AG04449 (cell line): ENCODE measurements at regions not wholly inside any gene's neighbourhood (a gene's known extent, or its start where the extent isn't known, plus 50 kb on each side); places are given as distances from the start of the nearest gene placed in this dataset.

Experiments used
- CTCF ChIA-PET: fragments of 350-600 bp; formaldehyde crosslinking; extraction: SDS; loops from one replicate; lab custom pipeline; 2021; ENCODE audit warnings: antibody characterized with exemption; lab: Yijun Ruan, JAX
- POLR2A ChIA-PET: fragments of 400-600, 350-600 bp; formaldehyde crosslinking; extraction: SDS; loops from one replicate; lab custom pipeline; 2020; ENCODE audit warnings: antibody characterized with exemption, inconsistent platforms; lab: Yijun Ruan, JAX
- DNase-seq: peaks from one replicate; pipeline ENCODE4 v3.0.0-alpha.2; 2010; ENCODE audit warnings: low read depth, low spot score
- H3K4me3 ChIP-seq: 2 replicates; pipeline ENCODE4 v1.5.1; 2011; ENCODE audit warnings: low read depth, mild to moderate bottlenecking, control low read depth, low read length
- TF ChIP-seq, protein P1 (sequence below): IDR thresholded peaks from one replicate; pipeline ENCODE4 v1.5.1; 2011; ENCODE audit warnings: mild to moderate bottlenecking, moderate library complexity, low read length, control low read depth, inconsistent platforms; ENCODE audit not compliant: insufficient read depth; ENCODE audit errors: missing control alignments

DNA sequence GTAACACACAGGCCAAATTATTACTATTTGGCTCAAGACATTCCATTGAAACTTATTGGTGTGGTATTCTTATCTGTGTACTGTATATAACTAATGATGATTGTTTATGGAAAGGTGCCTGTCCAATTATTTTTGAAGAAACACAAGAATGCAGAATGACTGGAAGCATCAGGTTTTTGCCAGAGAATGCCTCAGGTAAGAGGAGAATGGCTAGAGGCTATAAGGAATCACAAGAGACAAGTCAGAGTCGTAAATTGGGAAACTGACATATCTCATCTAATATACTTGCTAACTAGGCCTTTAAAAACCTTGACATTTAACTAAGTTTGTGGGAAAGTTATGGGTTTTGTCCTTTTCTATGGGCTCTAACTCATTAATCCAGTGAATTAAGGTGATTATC, 69.3 kb upstream of the TTC29 start:
- H3K4me3 ChIP-seq: no peak overlapping the region
- ChIA-PET POLR2A (no interaction called here), CTCF (interaction anchor here (10.5 kb wide), 1 partner anchor 85 kb away, joined by 341 read pairs; no protein-coding TSS in a partner anchor)
- TF ChIP-seq, protein P1, sequence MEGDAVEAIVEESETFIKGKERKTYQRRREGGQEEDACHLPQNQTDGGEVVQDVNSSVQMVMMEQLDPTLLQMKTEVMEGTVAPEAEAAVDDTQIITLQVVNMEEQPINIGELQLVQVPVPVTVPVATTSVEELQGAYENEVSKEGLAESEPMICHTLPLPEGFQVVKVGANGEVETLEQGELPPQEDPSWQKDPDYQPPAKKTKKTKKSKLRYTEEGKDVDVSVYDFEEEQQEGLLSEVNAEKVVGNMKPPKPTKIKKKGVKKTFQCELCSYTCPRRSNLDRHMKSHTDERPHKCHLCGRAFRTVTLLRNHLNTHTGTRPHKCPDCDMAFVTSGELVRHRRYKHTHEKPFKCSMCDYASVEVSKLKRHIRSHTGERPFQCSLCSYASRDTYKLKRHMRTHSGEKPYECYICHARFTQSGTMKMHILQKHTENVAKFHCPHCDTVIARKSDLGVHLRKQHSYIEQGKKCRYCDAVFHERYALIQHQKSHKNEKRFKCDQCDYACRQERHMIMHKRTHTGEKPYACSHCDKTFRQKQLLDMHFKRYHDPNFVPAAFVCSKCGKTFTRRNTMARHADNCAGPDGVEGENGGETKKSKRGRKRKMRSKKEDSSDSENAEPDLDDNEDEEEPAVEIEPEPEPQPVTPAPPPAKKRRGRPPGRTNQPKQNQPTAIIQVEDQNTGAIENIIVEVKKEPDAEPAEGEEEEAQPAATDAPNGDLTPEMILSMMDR: no peak
- DNase-seq: no peak

DNA sequence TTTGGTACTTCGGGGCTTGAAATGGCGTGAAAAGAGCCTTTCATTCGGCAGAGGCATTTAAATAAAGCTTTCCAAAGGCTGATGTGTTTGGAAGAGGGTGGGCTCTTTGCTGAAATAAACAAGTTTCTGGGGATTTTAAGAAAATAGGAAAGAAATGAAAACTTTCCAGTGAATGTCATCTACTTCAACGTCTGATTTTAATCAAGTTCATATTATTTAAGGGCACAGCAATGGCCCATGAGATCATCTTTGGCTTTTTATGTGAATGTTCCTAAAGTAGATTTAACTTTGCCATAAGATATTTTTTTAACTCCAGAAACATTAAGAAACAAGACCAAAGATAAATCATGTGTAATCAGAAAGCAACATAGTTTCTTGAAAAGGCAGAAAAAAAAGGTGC, 69.8 kb upstream of the TTC29 start:
- ChIA-PET CTCF (interaction anchor here (10.5 kb wide), 1 partner anchor 84 kb away, joined by 341 read pairs; no protein-coding TSS in a partner anchor), POLR2A (no interaction called here)
- TF ChIP-seq, protein P1: no peak
- no peak overlapping the region for H3K4me3 ChIP-seq
- no peak for DNase-seq

DNA sequence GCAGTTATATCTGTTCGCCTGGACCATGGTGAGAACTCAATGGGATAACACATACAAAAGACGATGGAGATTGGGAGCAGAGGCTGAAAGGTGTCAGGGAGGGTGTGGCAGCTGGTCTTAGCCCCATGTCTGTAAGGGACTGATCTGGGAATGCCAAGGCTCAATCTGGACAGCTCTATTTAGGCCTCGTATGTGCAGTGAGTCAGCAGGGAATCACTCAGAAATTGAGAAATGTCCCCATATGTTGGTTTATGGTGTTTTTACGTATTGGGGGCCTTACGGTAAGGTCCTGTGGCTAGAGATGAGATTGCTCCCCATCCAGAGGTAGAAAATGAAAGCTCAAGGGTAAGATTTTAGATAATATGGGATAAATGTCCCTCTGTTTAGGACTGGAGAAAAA, 71.4 kb upstream of the TTC29 start:
- no peak for DNase-seq

DNA sequence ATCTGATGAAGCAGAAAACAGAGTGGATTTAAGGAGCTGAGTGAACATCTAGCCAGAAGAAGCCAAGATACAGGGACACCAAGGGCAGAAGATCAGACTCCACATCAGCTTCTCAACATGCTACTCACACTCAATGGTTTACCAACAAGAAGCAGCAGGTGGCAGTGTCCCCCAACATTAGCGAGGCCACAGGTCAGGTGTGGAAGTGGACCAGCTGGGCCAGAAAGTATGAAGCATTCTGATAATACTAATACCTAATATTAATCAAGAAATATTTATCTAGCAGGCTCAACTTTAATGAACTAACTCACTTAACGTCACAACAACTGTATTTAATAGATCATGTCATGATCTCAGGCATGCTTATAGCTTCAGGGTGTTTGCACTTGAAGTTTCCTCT, 73.4 kb upstream of the TTC29 start:
- TF ChIP-seq, protein P1: peak; percentile 71
- H3K4me3 ChIP-seq: no peak overlapping the region
- ChIA-PET POLR2A (no interaction called here), CTCF (interaction anchor here (0.6 to 10.5 kb wide), 32 partner anchors 8 to 848 kb away, joined by 3 to 341 read pairs (median 4); partner anchors contain the start of gene TMEM184C)
- DNase-seq: no peak

More for the DNA sequence above, 71.4 kb upstream of the TTC29 start:
- TF ChIP-seq, protein P1: no peak
- POLR2A ChIA-PET: no interaction called here
- CTCF ChIA-PET: interaction anchor here (0.7 to 10.5 kb wide), 6 partner anchors 8 to 83 kb away, joined by 3 to 341 read pairs (median 4); no protein-coding TSS in a partner anchor
- no peak overlapping the region for H3K4me3 ChIP-seq

DNA sequence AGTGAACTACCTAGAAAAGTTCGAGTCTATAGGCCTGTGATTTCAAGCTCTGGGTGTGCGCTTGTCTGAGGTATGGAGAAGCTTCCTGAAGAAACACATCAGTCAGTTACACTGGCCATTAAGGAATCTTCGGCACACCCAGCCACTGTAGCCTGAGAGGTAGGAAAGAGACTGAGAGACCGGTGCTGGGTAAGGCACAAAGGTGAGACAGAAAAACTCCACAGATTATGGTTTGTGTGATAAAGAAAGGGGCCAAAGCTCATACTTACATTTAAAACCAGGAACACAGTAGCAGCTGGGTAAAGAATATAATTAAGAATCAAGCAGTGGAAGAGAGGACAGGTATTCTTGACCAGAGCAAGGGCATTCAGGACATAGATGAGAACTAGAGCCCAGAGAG, 74.8 kb upstream of the TTC29 start:
- TF ChIP-seq, protein P1: no peak
- no peak overlapping the region for H3K4me3 ChIP-seq
- DNase-seq: no peak
- CTCF ChIA-PET: interaction anchor here (0.7 to 10.5 kb wide), 5 partner anchors 9 to 569 kb away, joined by 3 to 341 read pairs (median 12); no protein-coding TSS in a partner anchor
- POLR2A ChIA-PET: interaction anchor here (0.6 kb wide), 1 partner anchor 810 kb away, joined by 3 read pairs; no protein-coding TSS in a partner anchor

DNA sequence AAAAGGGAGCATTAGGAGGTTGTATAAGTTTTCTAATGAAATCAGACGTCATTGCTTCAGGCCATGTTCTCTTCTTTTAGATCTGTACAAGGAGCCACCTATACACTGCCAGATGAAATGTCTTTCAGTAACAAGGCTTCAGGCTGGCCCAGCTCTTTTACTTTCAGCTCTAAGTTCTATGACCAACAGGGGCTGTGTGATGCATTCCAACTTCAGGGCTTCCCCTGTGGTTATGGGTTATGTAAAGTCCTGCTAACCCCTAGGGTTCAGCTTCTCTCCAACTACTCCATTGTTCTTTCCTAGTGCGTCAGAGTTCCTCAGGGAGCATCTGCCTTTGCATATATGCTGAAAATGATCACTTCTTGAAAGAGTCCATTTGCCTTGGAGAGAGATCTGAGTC, 79.4 kb upstream of the TTC29 start:
- CTCF ChIA-PET: interaction anchor here (1.3 to 2.9 kb wide), 3 partner anchors 70 to 565 kb away, joined by 3 to 23 read pairs (median 4); no protein-coding TSS in a partner anchor
- DNase-seq: no peak
- POLR2A ChIA-PET: no interaction called here
- TF ChIP-seq, protein P1: no peak
- H3K4me3 ChIP-seq: no peak overlapping the region
